OCI-LY3 (cell line): ENCODE measurements at regions not wholly inside any gene's neighbourhood (a gene's known extent, or its start where the extent isn't known, plus 50 kb on each side); places are given as distances from the start of the nearest gene placed in this dataset.

Source experiments
- H2AFZ ChIP-seq: fragments of 200-600, 300-600 bp; shearing (Covaris generic); 2 replicates; pipeline ENCODE4 v1.6.0; 2014; ENCODE audit warnings: antibody characterized with exemption, low read depth, low read length
- H3K27ac ChIP-seq: fragments of 200-600, 300-600 bp; sonication (generic); 2 replicates; pipeline ENCODE4 v1.5.1; 2014; ENCODE audit warnings: mild to moderate bottlenecking, low read length, moderate library complexity, mixed read lengths
- H3K27me3 ChIP-seq: fragments of 200-600, 300-600 bp; sonication (generic); 2 replicates; pipeline ENCODE4 v1.6.1; 2014; ENCODE audit warnings: low read depth, low read length, mixed read lengths
- H3K36me3 ChIP-seq: fragments of 200-600, 300-600 bp; sonication (generic); replicated peaks from 2 replicates; pipeline ENCODE3; 2014; ENCODE audit warnings: low read depth, low read length, mixed read lengths
- H3K4me1 ChIP-seq: fragments of 300-600, 200-600 bp; sonication (generic); 2 replicates; pipeline ENCODE4 v1.6.1; 2014; ENCODE audit warnings: low read length, mixed read lengths
- H3K4me2 ChIP-seq: fragments of 200-600, 300-600 bp; sonication (generic); 2 replicates; pipeline ENCODE4 v1.6.1; 2014; ENCODE audit warnings: low read length, mixed read lengths
- H3K4me3 ChIP-seq: fragments of 300-600, 200-600 bp; sonication (generic); 2 replicates; pipeline ENCODE4 v1.5.1; 2014; ENCODE audit warnings: antibody characterized with exemption, mild to moderate bottlenecking, low read length, moderate library complexity
- H3K79me2 ChIP-seq: fragments of 300-600, 200-600 bp; shearing (Covaris generic); 2 replicates; pipeline ENCODE4 v1.6.1; 2014; ENCODE audit warnings: mild to moderate bottlenecking, low read length, mixed read lengths
- H3K9ac ChIP-seq: fragments of 300-600, 200-600 bp; shearing (Covaris generic); 2 replicates; pipeline ENCODE4 v1.6.0; 2014; ENCODE audit warnings: mild to moderate bottlenecking, low read length, moderate library complexity
- H3K9me3 ChIP-seq: fragments of 200-600, 300-600 bp; shearing (Covaris generic); 2 replicates; pipeline ENCODE4 v1.6.1; 2014; ENCODE audit warnings: low read length, mixed read lengths; ENCODE audit not compliant: insufficient read depth
- H4K20me1 ChIP-seq: fragments of 200-600, 300-600 bp; sonication (generic); 2 replicates; pipeline ENCODE4 v1.6.1; 2016; ENCODE audit warnings: low read length, mixed read lengths; ENCODE audit not compliant: insufficient read depth
- CTCF ChIP-seq: fragments of 200-600, 300-600 bp; sonication (generic); IDR thresholded peaks from 2 replicates; pipeline ENCODE4 v1.5.1; 2014; ENCODE audit warnings: antibody characterized with exemption, low read length, low read depth
- EZH2phosphoT487 ChIP-seq: fragments of 200-600 bp; shearing (Covaris generic); IDR thresholded peaks from 2 replicates; pipeline ENCODE4 v1.6.1; 2018; ENCODE audit warnings: antibody characterized with exemption, mixed run types, low read depth

- Histone ChIP-seq H3K27ac (peak overlapping the region; percentile 43; the same call in 1 of the 2 replicates), H3K4me3 (no peak overlapping the region), H3K9ac (0 out of 2 replicates have a peak overlapping the region, but pooled peaks have one; percentile 0), H3K4me1 (peaks cover 35% of the 10 kb centered on the region), H3K4me2 (peak overlapping the region; percentile 48), H2AFZ (peak overlapping the region; percentile 10; the same call in 1 of the 2 replicates), H3K9me3 (no peaks in the 10 kb centered on the region), H3K79me2 (no peaks in the 10 kb centered on the region), H3K27me3 (peaks cover 7% of the 10 kb centered on the region; the same call in 1 of the 2 replicates), H3K36me3 (no peaks in the 10 kb centered on the region), H4K20me1 (no peaks in the 10 kb centered on the region)
- TF ChIP-seq CTCF (no peak), EZH2phosphoT487 (no peak)
Observed at GRCh38 chr6:53440336-53440945, 91.7 kb upstream of the ELOVL5 start.

GRCh38 chr6:53439556-53439955 lies 90.8 kb upstream of the ELOVL5 start:
- no peak overlapping the region for H3K4me2 ChIP-seq
- no peaks in the 10 kb centered on the region for H3K36me3 ChIP-seq
- H3K9me3 ChIP-seq: no peaks in the 10 kb centered on the region
- H3K27me3 ChIP-seq: peaks cover 7% of the 10 kb centered on the region; the same call in 1 of the 2 replicates
- TF ChIP-seq EZH2phosphoT487 (no peak), CTCF (no peak)
- H4K20me1 ChIP-seq: no peaks in the 10 kb centered on the region
- no peaks in the 10 kb centered on the region for H3K79me2 ChIP-seq
- no peak overlapping the region for H3K4me3 ChIP-seq
- H3K27ac ChIP-seq: no peak overlapping the region
- H3K9ac ChIP-seq: no peak overlapping the region
- peaks cover 35% of the 10 kb centered on the region for H3K4me1 ChIP-seq
- H2AFZ ChIP-seq: no peak overlapping the region

GRCh38 chr6:53437557-53438202 lies 88.9 kb upstream of the ELOVL5 start:
- Histone ChIP-seq H3K27ac (no peak overlapping the region), H3K79me2 (no peaks in the 10 kb centered on the region)

More at GRCh38 chr6:53437557-53438202, 88.9 kb upstream of the ELOVL5 start:
- H3K36me3 ChIP-seq: no peaks in the 10 kb centered on the region
- 0 out of 2 replicates have a peak overlapping the region, but pooled peaks have one; percentile 1 for H2AFZ ChIP-seq
- peak overlapping the region; percentile 6 for H3K4me2 ChIP-seq
- H3K9ac ChIP-seq: no peak overlapping the region
- no peak overlapping the region for H3K4me3 ChIP-seq
- H3K27me3 ChIP-seq: peaks cover 4% of the 10 kb centered on the region; the same call in 1 of the 2 replicates
- H4K20me1 ChIP-seq: no peaks in the 10 kb centered on the region
- TF ChIP-seq CTCF (peak; percentile 98), EZH2phosphoT487 (no peak)
- H3K9me3 ChIP-seq: no peaks in the 10 kb centered on the region
- peaks cover 45% of the 10 kb centered on the region for H3K4me1 ChIP-seq
